T-helper 17 cell (primary cell): ENCODE measurements at regions not wholly inside any gene's neighbourhood (a gene's known extent, or its start where the extent isn't known, plus 50 kb on each side); places are given as distances from the start of the nearest gene placed in this dataset.
"Not testable (repeated sequence)": the region's sequence is repeated elsewhere in the genome, so short reads cannot be mapped to it uniquely, and the experiment has no call there.

Experiments
- ATAC-seq: fragments of 150-1000 bp; cut with Tn5 transposase; 2 replicates; pipeline ENCODE4 v1.10.0; 2021; ENCODE audit warnings: mild to moderate bottlenecking, moderate library complexity
- DNase-seq, 3 donors: peaks; one replicate each; pipeline versions ENCODE4 v3.0.0 to v3.0.0-alpha.2; 2020 to 2021
- H3K9me3 ChIP-seq: one replicate; pipeline ENCODE4 v1.7.0; 2013; ENCODE audit warnings: low read length, mild to moderate bottlenecking; ENCODE audit not compliant: control insufficient read depth, poor library complexity, severe bottlenecking
- H3K27ac Mint-ChIP-seq: one replicate; pipeline ENCODE4 v1.8.0; 2022; ENCODE audit warnings: mild to moderate bottlenecking, moderate library complexity, mixed read lengths
- H3K27me3 Mint-ChIP-seq: one replicate; pipeline ENCODE4 v1.8.0; 2022; ENCODE audit warnings: mixed read lengths
- H3K36me3 Mint-ChIP-seq: one replicate; pipeline ENCODE4 v1.8.0; 2022; ENCODE audit warnings: low read depth, mixed read lengths
- H3K4me1 Mint-ChIP-seq: one replicate; pipeline ENCODE4 v1.8.0; 2022; ENCODE audit warnings: mild to moderate bottlenecking, mixed read lengths
- H3K4me3 Mint-ChIP-seq: one replicate; pipeline ENCODE4 v1.8.0; 2022; ENCODE audit warnings: mild to moderate bottlenecking, moderate library complexity, mixed read lengths

DNA sequence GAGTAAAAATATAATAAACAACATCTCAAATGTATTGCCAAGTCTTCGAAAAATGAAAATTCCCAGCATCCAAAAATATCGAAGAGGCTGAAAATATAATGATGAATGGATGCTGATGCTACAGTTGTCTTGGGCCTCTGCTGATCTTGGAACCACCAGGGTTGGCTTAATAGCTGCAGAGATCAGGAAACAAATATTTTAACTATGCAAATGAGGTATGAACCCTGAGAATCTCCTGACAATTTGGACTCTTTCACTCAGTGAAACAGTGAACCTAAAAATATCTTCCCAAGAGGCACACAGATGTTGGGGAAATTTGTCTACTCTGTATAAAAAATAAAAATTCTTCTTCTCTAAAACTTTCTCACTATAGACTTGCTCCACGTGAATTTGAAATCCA is 97.7 kb upstream of the EGFR start:
- ATAC-seq (no peak), DNase-seq (no peak)
- Mint-ChIP-seq H3K36me3 (peaks cover 2% of the 10 kb centered on the region), H3K27me3 (peaks cover 9% of the 10 kb centered on the region), H3K4me1 (no peaks in the 10 kb centered on the region), H3K27ac (no peak overlapping the region), H3K4me3 (no peak overlapping the region)
- H3K9me3 ChIP-seq: no peaks in the 10 kb centered on the region

DNA sequence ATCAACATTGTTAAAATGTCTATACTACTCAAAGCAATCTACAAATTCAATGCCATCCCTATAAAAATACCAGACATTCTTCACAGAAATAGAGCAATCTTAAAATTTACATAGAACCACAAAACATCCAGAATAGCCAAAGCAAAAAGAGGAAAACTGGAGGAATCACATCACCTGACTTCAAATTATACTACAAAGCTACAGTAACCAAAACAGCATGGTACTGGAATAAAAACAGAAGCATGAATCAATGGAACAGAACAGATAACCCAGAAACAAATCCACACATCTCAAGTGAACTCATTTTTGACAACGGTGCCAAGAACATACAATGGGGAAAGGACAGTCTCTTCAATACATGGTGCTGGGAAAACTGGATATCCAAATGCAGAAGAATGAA is 87.3 kb upstream of the EGFR start:
- Mint-ChIP-seq H3K4me1 (no peaks in the 10 kb centered on the region), H3K36me3 (no peaks in the 10 kb centered on the region), H3K4me3 (no peak overlapping the region), H3K27ac (no peak overlapping the region), H3K27me3 (peaks cover 21% of the 10 kb centered on the region)
- no peak for ATAC-seq
- DNase-seq: no peak
- no peaks in the 10 kb centered on the region for H3K9me3 ChIP-seq

DNA sequence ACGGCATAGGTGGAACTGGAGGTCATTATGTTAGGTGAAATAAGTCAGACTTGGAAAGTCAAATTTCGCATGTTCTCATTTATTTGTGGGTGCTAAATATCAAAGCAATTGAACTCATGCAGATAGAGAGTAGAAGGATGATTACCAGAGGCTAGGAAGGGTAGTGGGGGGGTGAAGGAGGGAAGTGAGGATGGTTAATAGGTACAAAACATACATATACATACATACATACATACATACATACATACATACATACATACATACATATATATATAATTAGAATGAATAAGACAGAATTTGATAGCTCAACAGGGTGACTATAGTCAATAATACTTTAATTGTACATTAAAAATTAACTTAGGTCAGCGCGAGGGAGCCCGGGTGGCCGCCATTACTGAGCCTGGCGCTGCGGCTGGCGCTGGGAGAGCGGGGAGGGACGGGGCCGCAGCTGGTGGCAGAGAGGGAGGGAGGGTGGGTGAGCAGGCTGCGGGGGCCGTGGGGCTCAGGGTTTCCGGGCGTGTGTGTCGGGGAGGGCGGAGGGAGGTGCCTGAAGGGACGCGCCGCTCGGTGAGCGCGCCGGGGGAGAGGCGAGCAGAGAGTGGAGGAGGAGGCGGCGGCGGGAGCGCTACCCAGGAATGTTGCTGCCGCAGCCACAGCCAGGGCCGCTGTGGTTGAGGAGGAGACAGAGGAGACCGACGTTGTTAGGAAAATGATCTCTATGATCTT is 85.8 kb upstream of the EGFR start:
- H3K4me3 Mint-ChIP-seq: peak overlapping the region; percentile 63
- ATAC-seq: peak; percentile 58
- H3K36me3 Mint-ChIP-seq: no peaks in the 10 kb centered on the region
- H3K27me3 Mint-ChIP-seq: peaks cover 29% of the 10 kb centered on the region
- no peaks in the 10 kb centered on the region for H3K4me1 Mint-ChIP-seq
- H3K27ac Mint-ChIP-seq: no peak overlapping the region
- no peak for DNase-seq
- H3K9me3 ChIP-seq: no peaks in the 10 kb centered on the region

DNA sequence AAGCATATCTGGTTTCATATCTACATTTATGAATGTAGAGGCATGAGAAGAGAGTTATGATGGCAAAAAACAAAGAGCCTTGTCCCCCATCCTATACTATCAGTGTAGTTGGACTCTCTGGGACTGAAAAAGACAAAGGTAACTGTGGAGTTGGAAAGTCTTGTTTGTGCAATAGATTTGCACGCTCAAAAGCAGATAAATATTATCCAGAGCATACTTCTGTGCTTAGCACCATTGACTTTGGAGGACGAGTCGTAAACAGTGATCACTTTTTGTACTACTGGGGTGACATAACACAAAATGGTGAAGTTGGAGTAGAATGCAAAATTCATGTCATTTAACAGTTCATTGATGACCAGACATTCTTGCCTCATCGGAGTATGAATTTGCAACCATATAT is 85.2 kb upstream of the EGFR start:
- no peak for DNase-seq
- H3K4me1 Mint-ChIP-seq: no peaks in the 10 kb centered on the region
- H3K4me3 Mint-ChIP-seq: no peak overlapping the region
- no peaks in the 10 kb centered on the region for H3K9me3 ChIP-seq
- no peak overlapping the region for H3K27ac Mint-ChIP-seq
- no peak for ATAC-seq
- no peaks in the 10 kb centered on the region for H3K36me3 Mint-ChIP-seq
- peaks cover 29% of the 10 kb centered on the region for H3K27me3 Mint-ChIP-seq

DNA sequence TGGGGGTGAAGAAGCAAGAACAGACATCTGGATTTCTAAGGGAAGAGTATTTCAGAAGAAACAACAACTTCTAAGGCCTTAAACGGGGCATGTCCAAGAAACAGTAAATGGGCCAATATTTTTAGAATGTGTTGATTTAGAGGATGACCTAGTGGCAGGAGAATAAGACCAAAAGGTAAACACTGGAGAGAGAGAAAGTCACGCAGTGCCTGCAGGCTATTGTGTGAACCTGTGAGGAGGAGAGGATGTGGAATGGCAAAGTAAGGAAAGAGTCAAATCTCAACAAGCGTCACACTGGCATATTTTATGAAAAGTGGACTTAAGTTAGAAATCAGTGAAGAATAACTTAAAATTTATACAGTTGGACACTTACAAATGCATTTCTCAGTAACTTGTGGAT is 78.1 kb upstream of the EGFR start:
- H3K4me1 Mint-ChIP-seq: no peaks in the 10 kb centered on the region
- no peak overlapping the region for H3K27ac Mint-ChIP-seq

DNA sequence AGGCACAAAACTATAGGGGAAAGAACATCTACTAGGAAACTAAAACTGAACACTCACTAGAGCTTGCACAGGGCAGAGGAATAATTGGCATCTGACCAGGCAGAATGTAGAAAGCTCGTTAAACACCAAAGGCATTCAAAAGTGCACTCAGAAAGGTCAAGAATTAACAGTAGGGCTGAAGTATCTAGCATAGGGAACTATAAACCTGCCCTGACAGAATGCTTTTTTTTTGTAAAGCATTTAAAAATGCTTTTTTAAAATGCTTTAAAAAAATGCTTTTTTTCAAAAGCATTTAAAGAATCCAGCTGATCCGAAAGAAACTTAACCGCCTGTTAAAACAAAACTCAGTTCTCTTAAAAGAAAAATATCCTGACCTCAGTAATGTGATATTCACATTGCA is 74.6 kb upstream of the EGFR start:
- ATAC-seq (no peak), DNase-seq (no peak)
- no peaks in the 10 kb centered on the region for H3K4me1 Mint-ChIP-seq
- no peaks in the 10 kb centered on the region for H3K36me3 Mint-ChIP-seq
- no peak overlapping the region for H3K4me3 Mint-ChIP-seq
- H3K9me3 ChIP-seq: no peaks in the 10 kb centered on the region
- no peak overlapping the region for H3K27ac Mint-ChIP-seq
- no peaks in the 10 kb centered on the region for H3K27me3 Mint-ChIP-seq

More for the DNA sequence above, 78.1 kb upstream of the EGFR start:
- Mint-ChIP-seq H3K27me3 (peaks cover 10% of the 10 kb centered on the region), H3K36me3 (no peaks in the 10 kb centered on the region), H3K4me3 (no peak overlapping the region)
- DNase-seq (no peak), ATAC-seq (no peak)
- no peaks in the 10 kb centered on the region for H3K9me3 ChIP-seq

DNA sequence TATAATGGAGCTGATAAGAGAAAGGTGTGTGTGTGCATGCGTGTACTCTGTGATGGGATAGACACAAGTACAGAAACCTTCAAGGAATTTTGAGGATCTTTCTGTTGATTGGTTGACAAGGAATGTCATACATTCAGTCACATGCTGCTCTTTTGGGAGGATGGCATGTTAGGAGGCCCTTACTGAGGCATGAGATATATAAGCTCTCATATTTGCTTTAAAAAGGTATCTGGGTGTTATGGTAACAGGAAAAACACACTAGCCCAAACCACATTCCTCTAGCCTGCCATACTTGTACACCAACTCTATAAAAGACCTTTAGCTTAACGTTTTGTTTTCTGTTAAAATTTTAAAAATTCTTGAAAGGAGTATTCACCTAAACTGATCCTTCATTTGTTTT is 72.5 kb upstream of the EGFR start:
- H3K27me3 Mint-ChIP-seq: no peaks in the 10 kb centered on the region
- no peaks in the 10 kb centered on the region for H3K4me1 Mint-ChIP-seq
- H3K4me3 Mint-ChIP-seq: no peak overlapping the region
- H3K9me3 ChIP-seq: no peaks in the 10 kb centered on the region
- no peaks in the 10 kb centered on the region for H3K36me3 Mint-ChIP-seq
- H3K27ac Mint-ChIP-seq: no peak overlapping the region
- ATAC-seq (no peak), DNase-seq (no peak)

DNA sequence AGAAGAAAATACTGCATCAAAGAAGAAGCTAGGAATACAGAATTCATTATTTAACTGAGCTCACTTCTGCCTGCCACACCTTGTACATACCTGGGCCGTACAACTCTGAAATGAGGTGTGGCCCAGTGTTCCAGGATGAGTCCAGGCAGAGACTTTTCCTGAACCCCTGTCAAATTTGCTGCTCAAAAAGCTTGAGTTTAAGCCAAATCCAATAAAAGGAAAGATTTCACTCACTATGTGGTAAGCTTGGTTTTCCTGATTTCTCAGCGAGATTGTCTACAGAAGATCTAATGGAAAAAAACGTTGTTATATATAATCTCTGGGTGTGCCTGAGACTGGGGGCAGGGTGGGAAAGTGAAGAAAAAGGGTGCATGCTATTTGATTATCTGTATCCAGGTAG is 72.1 kb upstream of the EGFR start:
- no peak for DNase-seq
- Mint-ChIP-seq H3K4me3 (no peak overlapping the region), H3K4me1 (no peaks in the 10 kb centered on the region), H3K36me3 (no peaks in the 10 kb centered on the region), H3K27ac (no peak overlapping the region), H3K27me3 (no peaks in the 10 kb centered on the region)
- H3K9me3 ChIP-seq: no peaks in the 10 kb centered on the region
- ATAC-seq: no peak

DNA sequence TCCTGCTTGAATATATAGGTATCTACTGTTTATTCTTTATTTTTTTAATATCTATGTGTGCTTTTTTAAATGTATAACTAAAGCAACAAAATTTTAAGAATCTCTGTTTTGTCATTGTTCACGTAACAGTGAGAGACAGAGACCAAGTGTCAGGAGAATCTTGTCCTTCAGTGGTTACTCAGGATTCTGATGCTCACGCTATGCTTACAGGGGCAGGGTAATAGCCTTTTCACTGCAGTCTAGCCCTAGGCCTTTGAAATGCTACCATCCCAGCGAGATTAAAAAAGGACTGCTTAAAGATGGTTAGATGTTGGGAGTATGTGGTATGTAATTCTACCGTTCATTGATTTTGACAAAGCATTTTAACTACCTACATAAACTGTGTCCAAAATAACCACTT is 71.6 kb upstream of the EGFR start:
- DNase-seq: no peak
- no peaks in the 10 kb centered on the region for H3K27me3 Mint-ChIP-seq
- H3K36me3 Mint-ChIP-seq: no peaks in the 10 kb centered on the region
- H3K4me3 Mint-ChIP-seq: no peak overlapping the region
- no peaks in the 10 kb centered on the region for H3K9me3 ChIP-seq
- ATAC-seq: no peak
- no peak overlapping the region for H3K27ac Mint-ChIP-seq
- no peaks in the 10 kb centered on the region for H3K4me1 Mint-ChIP-seq

DNA sequence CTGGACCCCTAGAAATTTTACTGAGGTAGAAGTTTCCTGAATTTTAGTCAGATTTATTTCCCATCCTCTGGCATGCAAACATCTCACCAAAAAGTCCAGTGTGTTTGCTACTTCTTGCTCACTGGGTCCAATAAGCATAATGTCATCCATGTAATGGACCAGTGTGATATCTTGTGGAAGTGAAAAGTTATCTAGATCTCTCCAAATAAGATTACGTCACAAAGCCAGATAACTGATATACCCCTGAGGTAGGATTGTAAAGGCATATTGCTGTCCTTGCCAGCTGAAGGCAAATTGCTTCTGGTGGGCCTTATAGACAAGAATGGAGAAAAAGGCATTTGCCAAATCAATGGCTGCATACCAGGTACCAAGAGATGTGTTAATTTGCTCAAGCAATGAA is 69.3 kb upstream of the EGFR start:
- not testable (repeated sequence) for H3K27ac Mint-ChIP-seq, DNase-seq, H3K4me3 Mint-ChIP-seq, H3K4me1 Mint-ChIP-seq, H3K9me3 ChIP-seq, ATAC-seq, H3K36me3 Mint-ChIP-seq, H3K27me3 Mint-ChIP-seq

DNA sequence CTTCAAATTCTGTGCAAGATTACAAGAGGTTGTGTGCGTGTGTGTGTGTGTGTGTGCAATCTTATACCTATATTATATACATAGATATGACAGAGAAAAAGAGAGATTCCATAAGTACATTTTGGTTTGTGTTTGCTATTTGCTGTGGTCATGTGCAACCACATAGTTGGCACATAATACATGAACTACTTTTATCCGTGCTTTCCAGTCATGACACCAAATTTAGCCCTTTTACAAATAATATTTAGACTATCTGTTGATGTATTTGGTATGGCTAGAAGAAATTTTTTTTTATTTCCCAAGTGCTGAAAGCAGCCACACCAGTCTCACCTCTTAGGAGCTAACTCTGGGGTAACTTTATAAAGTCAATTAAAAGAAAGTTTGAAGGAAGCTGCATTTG is 63.5 kb upstream of the EGFR start:
- Mint-ChIP-seq H3K27ac (no peak overlapping the region), H3K27me3 (peaks cover 22% of the 10 kb centered on the region), H3K4me1 (no peaks in the 10 kb centered on the region), H3K4me3 (no peak overlapping the region), H3K36me3 (no peaks in the 10 kb centered on the region)
- DNase-seq (no peak), ATAC-seq (no peak)
- H3K9me3 ChIP-seq: no peaks in the 10 kb centered on the region

DNA sequence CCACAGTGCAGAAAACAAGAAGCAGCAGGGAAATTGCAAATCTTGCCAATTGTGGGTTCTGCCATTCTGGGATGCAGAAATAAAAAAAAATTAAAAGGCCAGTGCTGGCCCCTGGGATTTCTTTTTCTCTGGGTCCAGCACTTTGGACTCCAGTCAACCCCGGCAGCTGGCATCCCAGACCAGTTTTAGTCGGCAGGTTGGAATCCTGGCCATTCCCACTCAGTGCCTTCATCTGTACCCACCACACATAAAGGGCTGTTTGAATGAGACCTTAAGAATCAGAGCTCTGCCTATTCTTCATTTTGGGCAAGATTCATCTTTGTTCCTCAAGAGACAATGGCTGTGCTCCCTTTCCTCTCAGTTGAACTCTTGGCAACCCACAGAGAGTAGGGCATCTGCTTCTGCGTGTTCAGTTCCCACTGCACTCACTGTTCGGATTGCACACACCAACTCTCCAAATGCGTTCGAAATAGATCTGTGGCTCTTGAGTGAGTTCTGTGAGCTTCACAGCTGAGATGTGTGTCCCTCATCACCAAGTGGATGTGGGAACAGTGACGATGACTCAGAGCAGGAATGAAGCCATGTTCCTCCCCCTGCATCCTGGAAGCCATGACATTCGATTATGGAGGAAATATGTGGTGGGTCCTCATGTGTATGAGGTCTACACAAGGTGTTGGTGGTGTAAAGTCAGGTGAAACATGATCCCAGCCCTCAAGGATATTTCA is 63.0 kb upstream of the EGFR start:
- Mint-ChIP-seq H3K27me3 (peaks cover 27% of the 10 kb centered on the region), H3K4me1 (no peaks in the 10 kb centered on the region), H3K36me3 (no peaks in the 10 kb centered on the region), H3K4me3 (no peak overlapping the region), H3K27ac (no peak overlapping the region)
- no peaks in the 10 kb centered on the region for H3K9me3 ChIP-seq
- no peak for DNase-seq
- ATAC-seq: no peak

DNA sequence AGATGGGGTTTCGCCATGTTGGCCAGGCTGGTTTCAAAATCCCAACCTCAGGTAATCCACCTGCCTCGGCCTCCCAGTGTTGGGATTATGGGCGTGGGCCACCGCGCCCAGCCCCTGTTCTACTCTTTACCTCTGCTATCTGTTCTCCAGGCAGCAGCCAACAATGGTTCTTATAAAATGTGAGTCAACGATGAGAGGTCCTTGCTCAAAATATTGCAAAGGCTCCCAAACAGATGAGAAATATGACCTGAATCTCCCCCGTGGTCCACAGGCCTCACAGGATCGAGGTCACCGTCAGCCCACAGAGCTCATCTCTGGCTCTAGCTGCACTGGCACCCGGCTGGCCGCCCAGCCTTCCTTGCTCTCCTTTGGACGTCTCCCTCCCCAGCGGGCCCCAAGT is 62.0 kb upstream of the EGFR start:
- no peak overlapping the region for H3K27ac Mint-ChIP-seq
- no peak for ATAC-seq

DNA sequence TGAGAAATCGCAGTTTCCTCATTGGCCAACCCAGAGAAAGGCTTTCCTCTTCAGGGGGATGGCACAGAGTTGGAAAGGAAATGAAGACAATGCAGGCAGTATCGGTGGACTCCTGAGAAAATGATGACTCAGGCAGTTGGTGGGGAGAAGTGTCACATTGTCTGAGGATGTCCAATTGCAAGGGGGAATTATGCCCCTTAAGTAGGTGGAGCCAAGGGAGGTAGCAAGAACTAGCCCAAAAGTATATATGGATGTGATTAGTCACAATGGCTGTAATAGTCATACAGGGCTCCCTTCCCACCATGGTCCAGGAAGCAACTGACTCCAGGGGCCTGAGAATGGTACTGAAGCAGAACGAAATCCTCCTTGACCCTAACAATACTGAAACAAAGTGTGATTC is 58.3 kb upstream of the EGFR start:
- Mint-ChIP-seq H3K36me3 (no peaks in the 10 kb centered on the region), H3K4me3 (no peak overlapping the region), H3K27ac (no peak overlapping the region), H3K27me3 (peaks cover 39% of the 10 kb centered on the region), H3K4me1 (no peaks in the 10 kb centered on the region)
- ATAC-seq (no peak), DNase-seq (no peak)
- no peaks in the 10 kb centered on the region for H3K9me3 ChIP-seq

More for the DNA sequence above, 62.0 kb upstream of the EGFR start:
- Mint-ChIP-seq H3K4me3 (no peak overlapping the region), H3K27me3 (peaks cover 29% of the 10 kb centered on the region), H3K36me3 (no peaks in the 10 kb centered on the region), H3K4me1 (no peaks in the 10 kb centered on the region)
- DNase-seq: no peak
- no peaks in the 10 kb centered on the region for H3K9me3 ChIP-seq
